GM21515 (cell line): ENCODE measurements at regions not wholly inside any gene's neighbourhood (a gene's known extent, or its start where the extent isn't known, plus 50 kb on each side); places are given as distances from the start of the nearest gene placed in this dataset.

Experiments used
- ATAC-seq: cut with Tn5 transposase; IDR thresholded peaks from one replicate; pipeline ENCODE4 v1.9.1; 2021; ENCODE audit not compliant: unreplicated experiment

GRCh38 chr3:98968824-98969223 lies 67.3 kb upstream of the DCBLD2 start:
- no peak for ATAC-seq

GRCh38 chr3:98968347-98968746 lies 66.9 kb upstream of the DCBLD2 start:
- no peak for ATAC-seq

- no peak for ATAC-seq
Measured at GRCh38 chr3:98967758-98968157, 66.3 kb upstream of the DCBLD2 start.

- ATAC-seq = no peak
Measured at GRCh38 chr3:98966862-98967546, 65.5 kb upstream of the DCBLD2 start.

GRCh38 chr3:98966434-98966833 lies 64.9 kb upstream of the DCBLD2 start:
- no peak for ATAC-seq

- ATAC-seq = no peak
Measured at GRCh38 chr3:98964784-98965183, 63.3 kb upstream of the DCBLD2 start.

- no peak for ATAC-seq
Measured at GRCh38 chr3:98963546-98963945, 62.1 kb upstream of the DCBLD2 start.

- ATAC-seq = no peak
Measured at GRCh38 chr3:98962951-98963350, 61.5 kb upstream of the DCBLD2 start.

- ATAC-seq = no peak
Measured at GRCh38 chr3:98962189-98962930, 60.9 kb upstream of the DCBLD2 start.

- ATAC-seq = no peak
Measured at GRCh38 chr3:98961161-98962155, 60.0 kb upstream of the DCBLD2 start.

GRCh38 chr3:98957681-98958080 lies 56.2 kb upstream of the DCBLD2 start:
- ATAC-seq = no peak

GRCh38 chr3:98956008-98956407 lies 54.5 kb upstream of the DCBLD2 start:
- ATAC-seq = no peak

- ATAC-seq = no peak
Measured at GRCh38 chr3:98954791-98955604, 53.5 kb upstream of the DCBLD2 start.

- no peak for ATAC-seq
Measured at GRCh38 chr3:98954242-98954641, 52.7 kb upstream of the DCBLD2 start.

GRCh38 chr3:98952404-98952803 lies 50.9 kb upstream of the DCBLD2 start:
- no peak for ATAC-seq
